ENCODE measurements at regions not wholly inside any gene's neighbourhood (a gene's known extent, or its start where the extent isn't known, plus 50 kb on each side); places are given as distances from the start of the nearest gene placed in this dataset.
"Not testable (repeated sequence)": the region's sequence is repeated elsewhere in the genome, so short reads cannot be mapped to it uniquely, and the experiment has no call there.

DNA sequence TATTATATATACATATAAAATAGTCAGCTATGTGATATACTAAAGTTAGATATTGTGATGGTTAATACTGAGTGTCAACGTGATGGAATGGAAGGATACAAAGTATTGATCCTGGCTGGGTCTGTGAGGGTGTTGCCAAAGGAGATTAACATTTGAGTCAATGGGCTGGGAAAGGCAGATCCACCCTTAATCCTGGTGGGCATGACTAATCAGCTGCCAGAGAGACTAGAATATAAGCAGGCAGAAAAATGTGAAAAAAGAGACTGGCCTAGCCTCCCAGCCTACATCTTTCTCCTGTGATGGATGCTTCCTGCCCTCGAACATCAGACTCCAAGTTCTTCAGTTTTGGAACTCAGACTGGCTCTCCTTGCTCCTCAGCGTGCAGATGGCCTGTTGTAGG, 321.6 kb upstream of the NT5E start:
- not testable (repeated sequence) for DNase-seq (ENCODE audit: low read depth)

DNA sequence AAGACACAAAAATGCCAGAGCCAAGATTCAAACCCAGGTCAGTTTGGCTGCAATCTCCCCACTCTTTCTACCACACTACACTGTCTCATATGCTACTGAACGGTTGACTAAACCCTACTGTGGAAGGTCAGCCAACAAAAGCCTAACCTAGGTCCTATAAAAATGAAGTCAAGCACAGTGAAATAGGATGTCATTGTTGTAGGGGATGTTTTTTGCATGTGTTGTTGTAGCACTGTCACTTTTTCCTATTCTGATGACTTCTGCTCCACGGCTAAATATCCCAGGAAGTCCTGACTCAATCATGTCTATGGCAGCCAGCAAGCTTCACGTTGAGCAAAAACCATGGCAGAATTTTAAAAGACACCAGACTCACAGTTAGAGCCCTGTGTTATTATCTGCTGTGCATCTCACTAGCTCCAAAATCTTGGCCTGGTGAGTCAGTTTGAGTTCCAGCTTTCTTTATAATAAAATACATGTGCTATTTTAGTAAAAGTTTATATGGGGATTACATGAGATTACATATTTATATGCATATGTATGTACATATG, 322.1 kb upstream of the NT5E start:
- no peak for DNase-seq (ENCODE audit: low read depth)

DNA sequence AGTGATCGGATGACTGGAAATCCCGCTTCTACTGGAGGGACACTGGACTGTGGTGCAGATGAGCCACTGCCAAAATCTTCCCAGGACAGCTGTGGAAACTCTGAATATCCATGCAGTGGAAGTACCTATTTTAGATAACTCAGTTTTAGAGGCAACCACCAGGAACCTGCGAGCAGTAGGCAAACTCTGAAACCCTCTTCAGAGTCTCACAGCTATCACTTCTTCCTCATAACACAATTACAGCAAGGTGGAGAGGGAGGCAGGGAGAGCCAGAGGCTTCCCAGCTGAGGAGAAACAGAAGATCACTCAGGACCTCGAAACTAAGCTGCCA, 322.8 kb upstream of the NT5E start:
- DNase-seq (ENCODE audit: low read depth), result no peak

DNA sequence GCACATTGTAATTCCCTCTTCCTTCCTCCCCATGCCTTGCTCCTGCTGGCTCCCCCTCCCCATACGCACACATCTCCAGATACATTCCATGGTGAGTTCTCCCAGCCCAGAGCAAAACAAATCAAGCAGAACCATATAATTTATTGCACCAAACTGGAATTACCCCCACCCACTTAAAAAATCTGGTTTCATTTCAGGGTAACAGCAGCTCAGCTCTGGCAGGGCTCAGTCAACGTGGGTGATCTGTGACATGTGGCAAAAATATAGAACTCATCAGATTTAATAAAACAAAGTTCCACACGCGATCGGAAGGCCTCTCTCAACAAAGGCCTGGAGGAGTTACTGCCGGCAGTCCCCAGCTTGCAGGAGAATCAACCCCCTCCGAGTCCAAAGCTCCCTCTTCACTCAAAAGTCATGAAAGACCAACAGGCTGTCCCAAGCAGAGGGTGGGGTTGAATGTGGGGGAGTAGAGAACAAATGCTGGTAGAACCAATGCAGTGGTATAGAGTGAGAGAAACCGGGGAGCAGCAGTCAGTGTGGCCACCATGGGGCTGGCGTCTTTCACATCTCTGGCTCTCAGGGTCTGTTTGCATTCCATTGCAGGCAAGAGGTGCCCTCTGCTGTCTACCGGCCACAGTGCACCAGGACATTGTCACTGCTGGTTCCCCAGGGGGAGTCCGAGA, 323.3 kb upstream of the NT5E start:
- no peak for DNase-seq (ENCODE audit: low read depth)

DNA sequence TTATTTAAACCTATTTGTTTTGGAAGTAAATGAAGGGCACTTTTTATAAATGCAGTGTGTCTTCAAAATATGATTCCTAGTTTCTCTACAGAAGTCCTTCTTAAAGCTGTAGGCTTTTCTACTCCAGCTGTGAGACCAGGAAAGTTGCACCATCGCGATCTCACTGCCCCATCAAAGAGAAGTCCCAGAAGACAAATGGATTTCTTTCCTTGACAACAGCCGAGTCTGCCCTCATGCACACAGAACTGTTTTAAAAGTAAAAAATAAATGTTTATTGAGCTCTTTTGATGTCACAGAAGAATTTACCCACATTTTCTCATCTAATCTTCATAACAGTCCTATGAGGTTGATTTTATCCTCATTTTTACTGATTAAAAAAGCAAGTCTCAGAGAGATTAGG, 324.4 kb upstream of the NT5E start:
- DNase-seq (ENCODE audit: low read depth), result no peak

DNA sequence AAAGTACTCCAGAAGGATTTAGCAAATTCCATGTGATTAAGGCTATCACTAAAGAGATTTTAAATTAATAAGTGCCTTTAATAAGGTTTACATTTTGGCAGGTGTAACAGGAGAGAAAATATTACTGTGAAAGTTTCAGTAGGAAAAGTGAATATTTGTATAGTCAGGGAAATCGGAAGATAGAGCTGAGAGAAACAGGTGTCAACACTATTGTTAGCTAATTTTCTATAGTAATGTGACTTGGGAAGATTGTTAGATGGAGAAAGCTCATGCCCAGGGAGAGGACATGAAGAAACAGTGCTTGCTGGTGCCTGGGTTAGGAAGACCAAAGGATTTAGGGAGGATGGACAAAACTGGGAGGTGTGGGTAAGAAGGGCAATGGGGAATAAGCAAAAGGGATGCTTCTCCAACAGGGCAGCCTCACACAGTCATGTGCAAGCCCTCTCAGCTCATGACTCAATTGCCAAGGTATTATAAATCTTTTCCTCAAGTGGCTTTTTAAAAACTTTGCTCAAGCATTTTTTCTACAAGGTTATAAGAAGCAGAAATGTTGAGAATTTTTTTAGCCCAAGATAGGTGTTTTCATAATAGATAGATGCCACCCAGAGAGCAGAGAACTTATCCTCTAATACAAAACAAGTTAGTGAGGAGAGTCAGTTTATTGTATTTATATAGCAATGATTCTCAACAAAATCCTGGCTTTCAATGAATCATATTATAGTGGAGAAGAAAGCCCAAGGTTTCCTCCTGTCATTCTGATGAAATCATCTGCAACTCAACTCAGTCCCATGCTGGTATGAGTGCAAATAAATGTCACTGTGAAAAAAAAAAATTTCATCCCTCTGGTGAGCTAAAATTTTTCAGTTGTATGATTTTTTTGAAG, 325.2 kb upstream of the NT5E start:
- DNase-seq (ENCODE audit: low read depth), result no peak

DNA sequence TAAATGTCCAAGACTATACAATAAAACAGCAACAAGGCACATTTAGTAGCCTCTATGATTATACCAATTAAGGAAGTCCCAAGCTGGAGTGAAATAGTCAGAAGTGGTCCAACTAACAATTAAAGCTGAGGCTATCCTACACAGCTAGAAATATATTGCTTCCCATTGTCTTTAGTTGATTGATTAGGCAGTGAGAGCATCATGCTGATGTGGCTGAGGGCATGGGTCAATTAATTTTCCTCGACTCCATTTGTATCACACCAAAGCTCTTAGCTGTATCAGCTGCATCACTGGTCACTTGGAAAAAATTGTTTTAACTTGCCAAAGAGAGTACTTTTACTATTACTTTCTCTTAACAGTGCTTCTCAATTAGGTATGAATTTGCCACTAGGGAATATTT, 328.7 kb upstream of the NT5E start:
- DNase-seq (ENCODE audit: low read depth), result no peak

DNA sequence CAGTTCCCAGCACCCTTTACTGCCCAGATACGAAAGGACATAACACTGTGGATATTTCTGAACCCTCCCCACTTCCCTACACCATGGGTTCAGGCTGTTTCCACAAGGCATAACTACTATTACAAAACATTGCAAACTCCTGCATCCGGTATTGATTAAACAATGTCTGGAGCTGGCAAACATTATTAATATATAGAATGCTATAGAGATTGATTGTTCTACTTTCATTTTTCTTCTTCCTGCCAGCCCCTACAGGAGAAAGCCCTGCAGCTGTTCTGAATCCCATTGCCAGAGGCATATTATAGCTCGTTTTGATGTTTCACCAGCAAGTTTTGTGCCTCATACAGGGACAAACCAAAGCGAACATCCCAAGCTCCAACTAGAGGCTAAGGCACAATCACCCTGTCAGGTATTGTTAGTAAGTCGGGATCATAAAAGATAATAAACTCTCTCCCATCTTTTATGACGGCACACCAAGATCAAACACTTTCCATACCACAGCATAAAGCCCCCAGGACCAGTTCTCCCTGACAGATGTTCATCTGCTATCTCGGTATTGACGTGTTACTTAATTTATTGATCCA, 331.1 kb upstream of the NT5E start:
- no peak for DNase-seq (ENCODE audit: low read depth)

DNA sequence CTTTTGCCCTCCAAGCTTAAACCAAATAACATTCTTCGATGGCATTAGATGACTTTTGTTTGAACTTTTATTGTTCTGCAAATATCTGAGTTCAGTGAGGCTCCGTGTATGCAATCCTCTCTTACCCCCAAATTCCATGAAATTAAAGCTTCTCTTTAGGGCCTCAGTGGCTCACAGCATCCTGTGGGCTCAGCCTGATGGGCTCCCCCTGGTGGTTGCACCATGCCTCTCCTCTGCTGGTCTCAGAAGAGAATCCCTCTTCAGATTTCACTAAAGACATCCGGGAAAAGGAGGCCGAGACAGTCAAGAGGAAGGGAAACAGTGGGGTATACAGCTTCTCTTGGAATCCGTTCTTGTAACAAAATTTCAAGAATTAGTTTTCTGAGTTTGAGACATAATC, 331.6 kb upstream of the NT5E start:
- DNase-seq (ENCODE audit: low read depth), result no peak

DNA sequence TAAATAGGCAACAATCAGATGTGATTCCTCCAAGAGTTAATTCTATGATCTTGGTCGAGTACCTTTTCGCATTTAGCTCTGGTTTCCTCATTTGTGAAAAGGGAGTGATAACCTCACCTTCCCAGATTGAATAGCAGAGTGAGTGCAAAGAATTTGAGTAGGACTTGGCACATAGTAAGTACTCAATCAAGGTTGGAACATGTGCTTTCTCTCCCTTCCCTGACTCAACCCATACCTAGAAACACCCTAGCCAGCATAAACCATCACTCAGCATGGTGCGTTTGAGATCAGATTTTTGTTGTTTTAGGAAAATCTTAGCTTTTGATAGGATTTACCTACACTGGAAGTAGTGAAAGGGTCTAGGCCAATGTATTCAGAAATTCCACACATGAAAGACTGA, 333.4 kb upstream of the NT5E start:
- DNase-seq (ENCODE audit: low read depth), result no peak

DNA sequence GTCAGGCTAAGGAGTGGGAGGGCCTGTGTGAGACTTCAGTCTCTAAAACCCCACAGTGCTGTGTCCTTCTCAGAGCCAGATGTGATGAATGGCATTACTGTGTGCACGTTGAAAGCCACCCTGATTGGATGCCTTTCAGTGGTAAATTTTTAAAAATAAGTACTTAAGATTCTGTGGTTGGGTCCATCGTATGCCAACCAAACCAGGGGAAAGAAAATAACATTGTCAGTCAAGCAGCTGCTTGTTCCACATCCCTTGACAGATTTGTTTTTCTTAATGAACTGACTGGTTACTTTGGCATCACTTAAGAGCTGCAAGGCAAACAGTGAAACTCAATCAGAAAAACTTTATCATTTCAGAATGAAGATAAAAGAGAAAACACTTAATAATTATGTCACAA, 334.0 kb upstream of the NT5E start:
- DNase-seq (ENCODE audit: low read depth), result no peak

DNA sequence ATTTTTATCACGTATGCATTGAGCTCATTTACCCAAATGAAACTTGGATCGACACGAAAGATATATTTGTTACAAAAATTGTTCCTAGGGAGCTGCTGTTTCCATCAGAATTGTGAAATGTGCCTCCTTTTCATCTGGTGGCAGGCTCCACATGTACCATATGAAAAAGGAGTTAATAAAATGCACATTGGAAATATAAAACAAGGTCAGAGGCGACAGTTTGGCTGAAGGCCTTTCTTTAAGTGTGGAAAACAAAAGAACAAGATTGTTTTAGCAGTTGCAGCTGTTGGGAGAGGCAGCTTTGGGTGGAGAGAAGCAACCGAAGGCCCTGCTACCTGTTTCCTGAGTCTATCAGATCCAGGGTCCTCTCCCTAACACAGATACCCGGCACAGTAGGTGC, 334.5 kb upstream of the NT5E start:
- DNase-seq (ENCODE audit: low read depth), result no peak

DNA sequence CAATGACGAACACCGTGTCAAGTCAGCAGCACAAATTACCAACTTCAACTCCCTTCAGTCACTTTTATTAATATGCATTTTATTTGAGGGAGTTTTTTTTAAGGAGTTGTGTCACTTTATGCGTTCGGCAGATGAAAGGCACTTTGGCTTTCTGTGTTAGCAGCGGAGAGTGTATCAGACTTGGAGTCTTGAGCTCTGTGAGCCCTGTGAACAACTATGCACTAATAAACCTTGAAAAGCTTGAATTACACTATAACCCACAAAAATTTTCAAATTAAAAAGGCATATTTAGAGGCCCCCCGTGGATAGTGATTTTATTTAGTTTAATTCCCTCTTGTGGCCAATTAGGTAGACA, 335.3 kb upstream of the NT5E start:
- no peak for DNase-seq (ENCODE audit: low read depth)

DNA sequence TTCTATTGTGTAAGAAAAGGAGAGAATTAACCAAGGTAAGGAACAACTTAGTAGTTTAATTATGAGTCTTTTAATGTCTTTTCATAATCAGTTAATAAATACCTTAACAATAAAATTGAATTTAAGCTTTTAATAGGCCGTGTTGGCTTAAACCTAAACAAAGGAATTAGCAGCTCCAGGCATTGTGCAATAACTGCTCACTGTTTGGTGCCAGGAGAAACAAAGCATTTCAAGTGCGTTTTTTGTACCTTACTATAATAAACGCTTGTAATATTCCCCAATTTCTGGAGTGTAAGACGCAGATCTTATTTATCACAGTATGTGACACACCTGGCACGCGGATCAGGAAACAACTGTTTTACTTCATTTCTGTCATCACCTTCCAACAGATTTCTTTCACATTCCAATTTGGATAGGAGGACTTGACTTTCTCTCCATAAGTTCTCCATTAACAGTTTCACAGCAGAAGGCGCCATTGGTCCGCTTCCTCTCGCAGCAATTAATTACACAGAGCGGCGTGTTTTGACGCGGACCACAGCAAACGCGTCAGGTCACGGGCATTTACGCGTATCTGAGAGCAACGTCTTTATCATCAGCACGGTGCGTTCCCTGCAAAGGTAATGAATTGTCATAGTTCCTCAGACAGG, 335.8 kb upstream of the NT5E start:
- no peak for DNase-seq (ENCODE audit: low read depth)

DNA sequence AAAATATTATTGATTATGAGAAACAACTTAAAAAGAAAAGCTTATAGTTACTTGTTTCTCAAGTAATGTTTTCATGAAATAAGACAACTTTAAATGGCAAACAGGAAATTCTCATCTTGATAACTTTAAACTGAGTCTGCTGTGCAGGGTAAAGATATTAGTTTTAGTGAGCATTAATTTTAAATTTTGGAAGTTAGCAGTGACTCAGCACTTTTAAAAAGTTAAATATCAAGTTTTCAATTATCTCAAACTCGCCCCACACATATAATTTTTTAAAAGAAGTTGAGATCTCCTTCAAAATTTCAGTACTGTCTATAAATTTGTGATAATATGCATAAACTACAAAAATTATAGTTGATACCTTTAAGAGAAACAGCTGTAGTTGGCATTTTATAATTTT, 337.3 kb upstream of the NT5E start:
- no peak for DNase-seq (ENCODE audit: low read depth)

DNA sequence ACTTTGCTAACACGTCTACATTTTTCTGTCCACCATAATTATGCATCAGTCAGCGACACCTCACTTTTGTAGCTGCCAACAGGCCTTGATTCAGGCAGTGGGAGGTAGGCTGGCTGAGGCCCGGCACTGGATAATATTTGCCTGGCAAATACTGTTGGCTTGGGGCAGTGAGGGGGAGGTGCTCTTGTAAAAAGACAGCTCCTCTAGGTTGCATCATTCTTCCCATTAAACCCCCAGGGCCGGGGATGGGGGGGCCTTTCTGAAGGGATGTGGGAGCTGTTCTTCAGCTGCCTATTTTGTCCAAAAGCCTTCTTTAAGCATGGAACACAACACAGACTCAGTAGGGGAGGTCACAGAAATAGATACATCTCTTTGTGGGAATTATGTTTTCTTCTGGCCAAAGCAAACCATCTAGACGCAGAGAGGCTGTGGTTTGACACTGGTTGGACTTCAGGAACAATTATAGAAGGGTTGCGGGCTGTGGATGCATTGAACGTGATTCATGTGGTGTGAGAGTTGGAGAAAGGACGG, 338.3 kb upstream of the NT5E start:
- DNase-seq (ENCODE audit: low read depth), result no peak

DNA sequence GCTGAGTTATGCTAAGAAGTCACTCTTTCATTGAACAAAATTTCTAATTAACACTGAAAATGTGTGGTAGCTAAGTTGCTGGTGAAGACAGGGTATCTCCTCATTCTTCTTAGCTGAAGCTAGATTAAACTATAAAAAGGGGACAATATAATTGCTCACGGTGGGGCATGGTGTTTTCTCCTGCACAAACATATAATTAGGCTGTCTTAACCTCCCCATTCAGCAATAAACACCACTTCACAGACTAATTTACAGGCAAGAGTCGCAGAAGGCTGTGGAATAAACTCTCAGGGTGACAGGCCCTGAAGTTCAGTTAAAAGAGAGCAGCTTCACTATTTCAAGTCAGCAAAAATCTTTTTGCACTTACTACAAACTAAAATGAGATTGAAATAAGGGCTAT, 338.9 kb upstream of the NT5E start:
- DNase-seq (ENCODE audit: low read depth), result no peak

DNA sequence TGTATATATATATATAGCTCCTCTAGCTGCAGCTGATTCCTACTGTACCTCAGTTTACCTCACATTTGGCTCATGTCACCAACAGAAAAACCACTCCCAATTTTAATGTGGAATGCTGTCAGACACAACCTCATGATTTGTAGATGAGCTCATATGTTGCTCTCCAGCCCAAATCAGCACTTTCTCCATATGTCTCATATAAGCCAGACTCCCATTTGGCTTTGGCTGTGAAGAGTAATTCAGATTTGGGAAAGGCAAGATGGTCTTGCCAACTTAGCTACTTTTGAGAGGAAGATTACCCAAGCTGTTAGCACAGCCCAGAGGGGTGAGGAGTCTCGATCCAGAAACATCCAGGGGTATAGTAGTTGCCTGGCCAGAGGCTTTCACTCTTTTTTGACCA, 342.2 kb upstream of the NT5E start:
- DNase-seq (ENCODE audit: low read depth), result no peak

DNA sequence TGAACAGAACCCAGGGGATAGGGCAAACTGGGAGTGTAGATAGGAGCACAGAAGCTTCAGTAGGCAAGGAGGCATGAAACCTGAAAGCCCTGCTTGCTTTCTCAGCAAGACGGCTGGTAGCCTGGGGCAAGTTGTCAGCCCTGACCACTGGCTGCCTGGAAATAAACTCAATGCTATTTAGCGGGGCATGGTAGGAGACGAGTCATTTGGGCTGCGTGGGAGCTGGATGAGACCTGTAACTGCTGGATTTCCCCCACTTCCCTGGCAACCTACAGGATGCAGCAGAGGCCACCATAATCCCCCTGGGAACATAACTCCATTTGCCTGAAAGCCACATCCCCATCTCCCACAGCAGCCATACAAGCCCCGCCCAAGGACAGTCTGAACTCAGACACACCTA, 332.6 kb upstream of the TBX18 start:
- DNase-seq (ENCODE audit: low read depth), result no peak

DNA sequence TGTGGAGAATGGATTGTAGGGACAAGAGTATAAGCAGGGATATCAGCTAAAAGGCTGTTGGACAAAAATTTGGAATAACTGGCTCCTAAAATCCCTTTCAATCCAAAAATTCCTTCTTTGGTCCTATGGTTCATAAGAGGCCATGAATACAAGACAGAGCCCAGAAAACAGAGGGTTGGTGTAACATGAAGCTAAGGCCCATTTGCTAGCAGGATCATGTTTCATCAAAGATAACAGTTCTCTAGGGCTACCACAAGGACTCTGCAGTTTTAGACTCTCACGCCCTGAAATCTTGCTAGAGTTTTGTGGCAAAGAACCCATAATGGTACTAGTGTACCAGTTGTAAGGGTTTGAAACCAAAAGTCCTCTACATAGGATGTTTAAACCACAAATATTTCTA, 327.8 kb upstream of the TBX18 start:
- DNase-seq (ENCODE audit: low read depth), result no peak

DNA sequence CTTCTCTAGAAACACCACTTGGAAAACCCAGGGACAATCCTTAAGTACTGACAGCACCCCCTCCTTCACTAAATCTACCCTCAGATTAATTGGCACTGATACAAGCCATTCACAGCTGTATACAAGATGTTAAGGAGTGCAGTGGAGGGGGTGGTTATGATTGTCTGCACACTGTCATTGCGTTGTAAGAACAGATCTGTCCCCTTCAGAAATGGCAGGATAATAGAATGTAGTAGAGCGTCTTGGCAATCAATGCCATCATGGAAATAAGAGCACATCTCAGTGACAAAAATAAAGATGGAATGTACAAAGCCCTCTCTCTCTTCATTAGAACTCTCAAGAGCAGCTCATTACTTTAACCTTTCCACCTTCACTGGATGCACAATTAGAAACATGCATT, 324.9 kb upstream of the TBX18 start:
- no peak for DNase-seq (ENCODE audit: low read depth)

DNA sequence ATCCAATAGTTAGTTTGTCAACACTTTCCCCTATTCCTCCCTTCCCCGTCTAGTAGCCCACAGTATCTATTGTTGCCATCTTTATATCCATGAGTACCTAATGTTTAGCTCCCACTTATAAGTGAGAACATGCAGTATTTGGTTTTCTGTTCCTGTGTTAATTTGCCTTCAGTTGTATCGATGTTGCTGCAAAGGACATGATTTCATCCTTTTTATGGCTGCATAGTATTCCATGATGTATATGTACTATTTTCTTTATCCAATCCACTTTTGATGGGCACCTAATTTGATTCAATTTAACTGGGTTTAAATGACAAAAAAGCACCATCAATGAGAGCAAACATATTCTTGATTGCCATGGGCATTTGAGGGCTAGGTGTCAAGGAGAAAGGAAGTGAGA, 321.5 kb upstream of the TBX18 start:
- DNase-seq (ENCODE audit: low read depth), result no peak

DNA sequence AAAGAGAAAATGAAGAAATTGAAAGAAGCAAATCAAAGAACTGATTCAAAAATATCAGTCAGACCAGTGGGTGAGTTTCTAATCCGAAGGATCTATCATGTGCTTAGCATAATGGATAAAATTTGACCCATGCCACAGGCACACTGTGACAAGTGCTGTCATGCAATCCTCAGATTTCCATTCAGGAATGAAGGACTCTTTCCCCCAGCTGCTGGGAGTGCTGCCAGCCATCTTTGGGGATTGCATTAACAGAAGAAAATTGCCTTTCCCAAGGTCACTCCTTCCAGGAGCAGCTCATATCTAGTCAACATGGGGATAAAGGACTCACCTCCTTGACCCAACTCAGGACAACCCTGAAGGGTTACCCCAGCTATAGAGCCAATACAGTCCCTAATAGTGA, 316.7 kb upstream of the TBX18 start:
- no peak for DNase-seq (ENCODE audit: low read depth)
